Fibroblast of pulmonary artery (primary cell): ENCODE measurements at regions not wholly inside any gene's neighbourhood (a gene's known extent, or its start where the extent isn't known, plus 50 kb on each side); places are given as distances from the start of the nearest gene placed in this dataset.

ENCODE experiments used
- DNase-seq: peaks from one replicate; pipeline ENCODE4 v3.0.0-alpha.2; 2010; ENCODE audit warnings: low read depth
- H3K4me3 ChIP-seq: replicated peaks from 2 replicates; pipeline ENCODE4 v1.5.1; 2011; ENCODE audit warnings: low read depth, mild to moderate bottlenecking, control low read depth, low read length, moderate library complexity
- TF ChIP-seq, protein P1 (sequence below): IDR thresholded peaks from 2 replicates; pipeline ENCODE4 v1.5.1; 2011; ENCODE audit warnings: mild to moderate bottlenecking, control low read depth, low read length, inconsistent platforms; ENCODE audit errors: missing control alignments

DNA sequence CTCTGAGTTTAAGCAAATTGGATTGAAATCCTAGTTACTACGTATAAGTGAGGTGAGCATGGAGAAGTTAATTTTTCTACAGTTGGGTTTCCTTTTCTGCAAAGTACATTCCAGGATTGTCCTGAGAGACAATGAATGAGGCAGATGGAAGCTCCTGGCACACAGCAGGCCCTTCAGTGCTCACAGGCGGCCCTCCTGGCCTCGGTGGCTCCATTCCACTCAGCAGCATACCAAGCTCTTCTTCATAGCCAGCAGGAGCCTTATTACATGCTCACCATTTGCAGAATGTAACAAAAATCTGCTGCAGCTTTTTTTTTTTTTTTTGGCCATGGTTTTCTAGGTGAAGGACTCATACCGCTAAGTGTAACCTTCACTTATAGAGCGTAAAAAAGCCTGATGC is 113.2 kb upstream of the FAM9B start:
- DNase-seq, result no peak
- TF ChIP-seq, protein P1, sequence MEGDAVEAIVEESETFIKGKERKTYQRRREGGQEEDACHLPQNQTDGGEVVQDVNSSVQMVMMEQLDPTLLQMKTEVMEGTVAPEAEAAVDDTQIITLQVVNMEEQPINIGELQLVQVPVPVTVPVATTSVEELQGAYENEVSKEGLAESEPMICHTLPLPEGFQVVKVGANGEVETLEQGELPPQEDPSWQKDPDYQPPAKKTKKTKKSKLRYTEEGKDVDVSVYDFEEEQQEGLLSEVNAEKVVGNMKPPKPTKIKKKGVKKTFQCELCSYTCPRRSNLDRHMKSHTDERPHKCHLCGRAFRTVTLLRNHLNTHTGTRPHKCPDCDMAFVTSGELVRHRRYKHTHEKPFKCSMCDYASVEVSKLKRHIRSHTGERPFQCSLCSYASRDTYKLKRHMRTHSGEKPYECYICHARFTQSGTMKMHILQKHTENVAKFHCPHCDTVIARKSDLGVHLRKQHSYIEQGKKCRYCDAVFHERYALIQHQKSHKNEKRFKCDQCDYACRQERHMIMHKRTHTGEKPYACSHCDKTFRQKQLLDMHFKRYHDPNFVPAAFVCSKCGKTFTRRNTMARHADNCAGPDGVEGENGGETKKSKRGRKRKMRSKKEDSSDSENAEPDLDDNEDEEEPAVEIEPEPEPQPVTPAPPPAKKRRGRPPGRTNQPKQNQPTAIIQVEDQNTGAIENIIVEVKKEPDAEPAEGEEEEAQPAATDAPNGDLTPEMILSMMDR, result no peak

DNA sequence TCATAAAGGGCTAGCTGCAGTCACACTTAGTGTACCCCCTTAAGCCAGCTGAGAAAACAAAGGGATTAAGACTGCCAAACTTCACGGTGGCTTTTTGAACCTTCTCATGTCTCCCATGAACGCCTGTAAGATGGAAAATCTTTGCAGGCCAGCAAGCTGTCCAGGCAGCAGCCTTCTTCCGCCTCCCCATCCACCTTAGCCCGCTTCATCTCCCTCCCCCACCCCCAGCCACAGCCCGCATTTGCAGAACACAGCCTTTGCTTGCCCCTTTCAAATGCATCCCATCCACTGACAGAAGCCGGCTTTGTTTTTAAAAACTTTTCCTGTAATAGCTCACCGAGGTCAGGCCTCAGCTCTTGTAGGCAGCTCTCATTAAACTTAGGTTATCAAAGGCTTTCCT is 113.8 kb upstream of the FAM9B start:
- DNase-seq, result no peak
- H3K4me3 ChIP-seq, result no peak overlapping the region
- TF ChIP-seq, protein P1, result no peak

More for the DNA sequence above, 113.2 kb upstream of the FAM9B start:
- no peak overlapping the region for H3K4me3 ChIP-seq

DNA sequence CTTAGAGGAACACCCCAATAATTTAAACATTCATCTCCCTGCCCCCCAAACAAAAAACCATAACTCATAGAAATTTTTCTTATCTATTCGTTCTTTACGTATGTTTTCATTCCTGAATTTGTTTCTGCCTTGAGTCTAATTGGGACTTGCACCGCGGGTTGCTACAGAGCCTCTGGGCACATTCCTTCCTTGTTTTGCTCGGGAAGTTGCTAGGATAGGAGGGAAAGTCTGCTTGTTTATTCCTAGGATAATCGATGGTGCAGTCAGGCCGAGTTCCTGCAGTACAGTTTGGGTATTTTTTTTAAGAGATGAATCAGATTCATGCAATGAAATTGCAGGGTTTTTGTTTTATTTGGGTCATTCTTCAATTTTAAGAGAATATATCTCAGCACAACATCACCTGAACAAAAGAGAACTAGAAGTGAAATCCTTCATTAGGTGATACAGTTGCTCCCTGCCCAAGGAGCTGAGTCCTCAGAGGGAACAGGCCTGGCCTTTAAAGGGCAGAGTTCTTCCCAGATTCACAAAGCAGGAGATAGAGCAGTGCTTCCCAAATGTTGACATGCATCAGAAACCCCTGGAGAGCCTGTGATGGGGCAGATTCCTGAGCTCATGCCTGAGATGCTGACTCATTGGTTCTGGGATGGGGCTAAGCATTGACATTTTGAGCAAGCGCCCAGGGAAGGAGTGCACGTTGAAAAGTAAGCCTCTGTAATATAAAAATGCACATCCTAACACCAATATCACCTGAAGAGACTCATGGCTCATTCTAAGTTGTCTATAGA is 114.9 kb upstream of the FAM9B start:
- H3K4me3 ChIP-seq, result no peak overlapping the region
- DNase-seq, result peak; percentile 57
- TF ChIP-seq, protein P1, result no peak

DNA sequence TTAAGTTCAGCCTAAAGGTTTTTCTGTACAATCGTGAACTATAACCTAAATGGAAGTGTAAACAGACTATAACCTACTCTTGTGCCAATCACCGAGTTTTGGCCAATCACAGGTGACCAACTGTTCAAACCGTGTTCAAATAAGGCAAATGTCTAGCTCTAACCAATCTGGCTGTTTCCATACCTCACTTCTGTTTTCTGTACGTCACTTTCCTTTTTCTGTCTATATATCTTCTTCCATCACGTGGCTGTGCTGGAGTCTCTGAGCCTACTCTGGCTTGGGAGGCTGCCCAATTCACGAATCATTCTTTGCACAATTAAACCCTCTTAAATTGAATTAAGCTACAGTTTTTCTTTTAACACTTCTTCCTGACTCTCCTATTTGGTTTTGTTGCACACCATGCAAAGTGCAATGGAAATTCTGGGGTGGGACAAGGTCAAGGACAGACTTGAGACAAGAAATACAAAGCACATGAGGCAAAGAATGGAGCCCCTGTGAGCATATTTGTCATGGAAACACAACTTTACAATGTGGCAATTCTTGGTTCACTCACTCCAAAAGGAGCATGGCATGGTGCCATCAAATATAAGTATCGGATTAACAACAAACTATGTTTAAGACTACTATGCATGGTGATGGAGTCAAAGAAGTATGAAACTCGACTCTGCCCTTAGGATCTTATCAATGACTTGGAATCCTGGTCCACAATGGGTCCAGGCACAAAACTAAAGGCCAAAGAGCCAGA is 115.7 kb upstream of the FAM9B start:
- no peak overlapping the region for H3K4me3 ChIP-seq
- DNase-seq, result peak; percentile 20
- TF ChIP-seq, protein P1, result no peak

DNA sequence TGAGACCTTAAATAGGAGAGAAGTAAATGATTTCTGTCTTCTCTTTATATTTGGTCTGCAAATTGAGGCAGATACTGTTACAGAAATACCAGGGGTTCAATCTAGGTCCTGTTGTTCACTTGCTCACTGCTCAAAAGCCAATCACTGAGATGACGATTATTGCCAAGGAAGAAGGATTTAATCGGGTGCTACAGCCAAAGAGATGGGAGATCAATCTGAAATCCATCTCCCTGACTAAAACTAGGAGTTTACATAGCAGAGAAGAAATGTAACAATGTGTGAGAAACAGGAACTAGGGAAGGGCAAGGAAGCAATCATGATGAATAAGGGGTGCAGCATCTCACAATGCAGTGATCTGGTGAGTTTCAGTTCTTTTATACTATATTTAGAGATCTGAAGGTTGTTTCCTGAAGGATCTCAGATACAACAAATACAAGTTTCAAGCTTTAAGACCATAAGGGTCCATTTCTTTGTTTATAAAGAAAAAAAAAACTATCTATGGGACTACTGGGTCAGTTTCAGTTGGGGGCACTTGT is 117.9 kb upstream of the FAM9B start:
- TF ChIP-seq, protein P1, result no peak
- H3K4me3 ChIP-seq, result no peak overlapping the region
- no peak for DNase-seq

DNA sequence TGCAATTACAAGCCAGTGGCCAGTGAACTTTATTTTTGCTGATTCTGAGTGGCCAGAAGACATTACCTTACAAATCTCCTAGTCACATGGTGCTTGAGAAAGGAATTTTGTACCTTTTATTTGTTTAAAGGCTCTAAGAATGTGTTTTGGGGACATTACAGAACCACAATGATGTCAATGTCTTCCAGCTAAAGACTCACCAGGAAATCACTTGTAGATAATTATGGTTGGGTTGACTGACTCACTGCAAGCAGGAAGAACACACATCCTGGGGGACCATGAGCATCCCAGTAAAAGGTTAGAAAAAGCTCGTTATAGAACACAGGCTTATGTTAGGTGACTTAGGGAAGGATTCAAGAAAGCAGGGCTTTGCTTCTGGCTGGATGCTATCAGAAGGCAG is 119.4 kb upstream of the FAM9B start:
- DNase-seq, result peak; percentile 67
- TF ChIP-seq, protein P1, result no peak
- no peak overlapping the region for H3K4me3 ChIP-seq
